BE2C (cell line): ENCODE measurements at regions not wholly inside any gene's neighbourhood (a gene's known extent, or its start where the extent isn't known, plus 50 kb on each side); places are given as distances from the start of the nearest gene placed in this dataset.

Experiments
- DNase-seq: peaks from one replicate; pipeline ENCODE4 v3.0.0-alpha.2; 2020
- H3K27me3 ChIP-seq: fragments of 250-450 bp; sonication (Bioruptor Pico); 2 replicates; pipeline ENCODE4 v1.5.1; 2020; ENCODE audit warnings: mild to moderate bottlenecking
- H3K36me3 ChIP-seq: fragments of 250-450 bp; sonication (Bioruptor Pico); 2 replicates; pipeline ENCODE4 v1.5.1; 2020; ENCODE audit warnings: mild to moderate bottlenecking
- H3K4me1 ChIP-seq: fragments of 250-450 bp; sonication (Bioruptor Pico); 2 replicates; pipeline ENCODE4 v1.5.1; 2020
- H3K4me3 ChIP-seq: 2 replicates; pipeline ENCODE4 v1.5.1; 2011; ENCODE audit warnings: low read depth, low read length
- H3K9me3 ChIP-seq: fragments of 250-450 bp; sonication (Bioruptor Pico); 2 replicates; pipeline ENCODE4 v1.5.1; 2020
- TF ChIP-seq, protein P1 (sequence below): IDR thresholded peaks from 2 replicates; pipeline ENCODE4 v1.5.1; 2012; ENCODE audit warnings: mild to moderate bottlenecking, low read depth, low read length

DNA sequence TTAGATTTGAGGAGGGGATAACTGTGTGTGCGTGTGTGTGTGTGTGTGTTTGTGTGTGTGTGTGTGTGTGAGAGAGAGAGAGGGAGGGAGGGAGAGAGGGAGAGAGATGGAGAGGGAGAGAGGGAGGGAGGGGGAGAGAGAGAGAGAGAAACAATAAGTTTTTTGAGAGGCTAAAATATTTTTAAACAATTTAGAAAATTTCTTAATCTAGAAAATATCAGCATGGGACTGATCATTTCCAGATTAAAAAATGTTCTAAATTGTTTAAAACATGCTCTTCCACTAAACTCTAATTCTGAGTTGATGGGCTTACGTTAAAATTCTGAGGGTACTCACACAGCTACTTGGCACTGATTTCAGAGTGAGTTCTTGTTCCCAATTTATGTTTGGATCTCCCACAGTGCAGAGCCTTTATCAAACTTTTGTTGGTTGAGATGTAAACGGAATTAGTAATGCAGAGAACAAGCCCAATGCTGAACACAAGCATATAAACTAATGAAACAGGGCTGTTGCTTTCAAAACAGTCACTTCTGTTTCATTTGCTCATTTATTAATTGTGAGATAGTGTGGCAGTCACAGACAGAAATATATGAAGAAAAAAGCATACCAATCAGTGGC, 73.4 kb upstream of the RGS2 start:
- DNase-seq, result no peak
- TF ChIP-seq, protein P1, sequence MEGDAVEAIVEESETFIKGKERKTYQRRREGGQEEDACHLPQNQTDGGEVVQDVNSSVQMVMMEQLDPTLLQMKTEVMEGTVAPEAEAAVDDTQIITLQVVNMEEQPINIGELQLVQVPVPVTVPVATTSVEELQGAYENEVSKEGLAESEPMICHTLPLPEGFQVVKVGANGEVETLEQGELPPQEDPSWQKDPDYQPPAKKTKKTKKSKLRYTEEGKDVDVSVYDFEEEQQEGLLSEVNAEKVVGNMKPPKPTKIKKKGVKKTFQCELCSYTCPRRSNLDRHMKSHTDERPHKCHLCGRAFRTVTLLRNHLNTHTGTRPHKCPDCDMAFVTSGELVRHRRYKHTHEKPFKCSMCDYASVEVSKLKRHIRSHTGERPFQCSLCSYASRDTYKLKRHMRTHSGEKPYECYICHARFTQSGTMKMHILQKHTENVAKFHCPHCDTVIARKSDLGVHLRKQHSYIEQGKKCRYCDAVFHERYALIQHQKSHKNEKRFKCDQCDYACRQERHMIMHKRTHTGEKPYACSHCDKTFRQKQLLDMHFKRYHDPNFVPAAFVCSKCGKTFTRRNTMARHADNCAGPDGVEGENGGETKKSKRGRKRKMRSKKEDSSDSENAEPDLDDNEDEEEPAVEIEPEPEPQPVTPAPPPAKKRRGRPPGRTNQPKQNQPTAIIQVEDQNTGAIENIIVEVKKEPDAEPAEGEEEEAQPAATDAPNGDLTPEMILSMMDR, result no peak
- H3K36me3 ChIP-seq, result no peaks in the 10 kb centered on the region
- H3K4me1 ChIP-seq, result no peaks in the 10 kb centered on the region; the same call in 1 of the 2 replicates
- H3K27me3 ChIP-seq, result no peaks in the 10 kb centered on the region
- no peaks in the 10 kb centered on the region for H3K9me3 ChIP-seq
- H3K4me3 ChIP-seq, result no peak overlapping the region

DNA sequence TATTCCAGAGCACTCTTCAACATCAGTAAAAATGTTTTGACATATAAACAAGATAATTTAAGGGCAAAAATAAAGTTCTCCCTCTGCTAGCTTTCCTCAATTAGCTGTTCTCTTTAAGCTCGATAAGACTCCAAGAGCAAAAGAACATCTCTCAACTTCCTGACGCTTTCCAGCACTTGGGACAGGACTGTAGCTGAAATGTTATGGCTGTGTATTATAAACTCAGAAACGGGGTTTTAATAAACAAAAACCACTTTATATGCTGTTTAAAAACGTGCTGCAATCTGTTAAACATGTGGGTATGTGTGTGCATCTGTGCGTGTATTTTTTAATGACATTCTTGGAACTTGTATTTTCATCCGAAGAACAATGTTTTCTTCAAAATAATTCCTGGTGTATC, 71.5 kb upstream of the RGS2 start:
- Histone ChIP-seq H3K27me3 (no peaks in the 10 kb centered on the region), H3K4me3 (no peak overlapping the region), H3K9me3 (no peaks in the 10 kb centered on the region; the same call in 1 of the 2 replicates), H3K36me3 (no peaks in the 10 kb centered on the region), H3K4me1 (no peaks in the 10 kb centered on the region; the same call in 1 of the 2 replicates)
- TF ChIP-seq, protein P1, result no peak
- DNase-seq, result no peak

DNA sequence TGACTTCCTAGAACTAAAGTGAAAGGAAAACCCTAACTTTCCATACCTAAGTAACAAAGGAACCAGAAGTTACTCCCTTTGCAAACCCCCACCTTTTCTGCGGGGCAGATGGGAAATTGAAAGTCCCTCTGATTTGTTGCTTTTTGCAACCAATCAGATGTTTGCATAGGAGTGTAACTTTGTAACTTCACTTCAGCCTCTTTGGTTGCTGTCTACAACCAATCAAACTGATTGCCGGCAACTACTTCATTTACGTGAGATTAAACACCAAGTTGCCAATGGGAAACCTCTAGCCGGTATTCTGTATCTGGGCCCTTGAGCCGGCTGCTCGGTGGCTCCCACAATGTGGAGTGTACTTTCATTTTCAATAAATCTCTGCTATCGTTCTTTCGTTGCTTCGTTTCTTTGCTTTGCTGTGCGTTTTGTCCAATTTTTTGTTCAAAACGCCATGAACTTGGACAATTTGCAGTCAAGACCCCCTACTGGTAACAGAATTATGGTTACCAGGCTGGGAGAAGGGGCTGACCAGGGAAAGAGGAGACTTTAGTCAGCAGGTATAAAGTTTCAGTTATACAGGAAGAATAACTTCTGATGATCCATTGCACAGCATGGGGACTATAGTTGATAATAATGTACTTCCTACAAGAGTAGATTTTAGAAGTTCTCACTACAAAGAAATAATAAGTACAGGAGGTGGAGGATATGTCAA, 69.2 kb upstream of the RGS2 start:
- DNase-seq, result no peak
- H3K36me3 ChIP-seq, result no peaks in the 10 kb centered on the region
- no peaks in the 10 kb centered on the region for H3K27me3 ChIP-seq
- no peak overlapping the region for H3K4me3 ChIP-seq
- TF ChIP-seq, protein P1, result no peak
- peaks cover 4% of the 10 kb centered on the region; the same call in 1 of the 2 replicates for H3K4me1 ChIP-seq
- H3K9me3 ChIP-seq, result no peaks in the 10 kb centered on the region; the same call in 1 of the 2 replicates

DNA sequence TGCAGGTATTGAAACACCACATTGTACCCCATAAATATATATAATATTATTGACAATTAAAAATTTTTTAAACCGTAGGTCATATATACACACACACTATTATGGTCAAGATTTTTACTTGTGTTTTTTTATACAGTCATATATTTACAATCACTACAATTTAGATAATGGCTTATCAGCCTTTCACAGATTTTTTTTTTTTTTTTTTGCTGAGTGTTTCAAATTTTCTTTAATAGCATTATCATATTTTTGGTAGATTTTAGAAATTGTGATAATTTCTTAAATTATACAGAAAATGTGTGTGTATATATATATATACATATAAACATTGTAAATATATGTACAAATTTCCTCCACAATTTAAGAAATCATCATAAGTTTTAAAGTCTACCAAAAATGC, 68.6 kb upstream of the RGS2 start:
- DNase-seq, result no peak
- Histone ChIP-seq H3K4me1 (peaks cover 4% of the 10 kb centered on the region; the same call in 1 of the 2 replicates), H3K4me3 (no peak overlapping the region), H3K9me3 (no peaks in the 10 kb centered on the region; the same call in 1 of the 2 replicates), H3K27me3 (no peaks in the 10 kb centered on the region), H3K36me3 (no peaks in the 10 kb centered on the region)
- TF ChIP-seq, protein P1, result no peak

DNA sequence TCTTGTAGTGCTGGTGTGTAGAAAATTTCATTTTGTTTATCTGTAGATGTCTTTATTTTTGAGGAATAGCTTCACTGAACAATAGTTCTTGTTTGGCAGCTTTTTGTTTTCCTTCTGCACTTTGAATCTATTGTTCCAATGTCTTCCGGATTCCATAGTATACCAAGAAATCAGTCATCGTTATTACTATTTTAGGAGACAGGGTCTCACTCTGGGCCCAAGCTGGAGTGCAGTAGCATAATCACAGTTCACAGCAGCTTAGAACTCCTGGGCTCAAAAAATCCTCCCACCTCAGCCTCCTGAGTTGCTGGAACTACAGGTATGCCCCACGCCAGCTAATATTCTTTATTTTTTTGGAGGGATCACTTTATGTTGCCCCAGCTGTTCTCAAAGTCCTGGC, 67.7 kb upstream of the RGS2 start:
- Histone ChIP-seq H3K27me3 (no peaks in the 10 kb centered on the region), H3K4me3 (no peak overlapping the region), H3K9me3 (no peaks in the 10 kb centered on the region; the same call in 1 of the 2 replicates), H3K4me1 (peaks cover 4% of the 10 kb centered on the region; the same call in 1 of the 2 replicates), H3K36me3 (no peaks in the 10 kb centered on the region)
- DNase-seq, result no peak
- TF ChIP-seq, protein P1, result no peak

DNA sequence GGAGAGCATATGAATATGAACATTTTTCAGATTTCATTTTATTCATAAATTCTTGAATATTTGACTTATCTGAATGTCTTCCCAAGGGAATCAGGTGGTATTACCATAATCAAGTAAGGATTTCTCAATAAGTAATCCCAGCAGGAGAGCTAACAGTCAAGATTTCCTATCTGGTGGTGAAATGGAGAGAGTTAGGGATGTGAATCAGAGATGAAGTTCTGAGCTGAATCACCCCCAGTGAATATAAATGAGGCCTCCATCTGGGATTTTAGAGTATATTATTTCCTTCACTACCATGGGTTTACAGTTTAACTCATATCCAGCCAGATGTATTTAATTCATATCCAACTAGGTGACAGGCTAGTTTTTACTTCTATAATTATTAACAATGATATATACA, 61.5 kb upstream of the RGS2 start:
- no peaks in the 10 kb centered on the region for H3K9me3 ChIP-seq
- no peak for DNase-seq
- H3K27me3 ChIP-seq, result no peaks in the 10 kb centered on the region
- TF ChIP-seq, protein P1, result no peak
- no peak overlapping the region for H3K4me3 ChIP-seq
- H3K36me3 ChIP-seq, result no peaks in the 10 kb centered on the region
- peaks cover 4% of the 10 kb centered on the region; the same call in 1 of the 2 replicates for H3K4me1 ChIP-seq
